ENCODE measurements at regions not wholly inside any gene's neighbourhood (a gene's known extent, or its start where the extent isn't known, plus 50 kb on each side); places are given as distances from the start of the nearest gene placed in this dataset.

DNA sequence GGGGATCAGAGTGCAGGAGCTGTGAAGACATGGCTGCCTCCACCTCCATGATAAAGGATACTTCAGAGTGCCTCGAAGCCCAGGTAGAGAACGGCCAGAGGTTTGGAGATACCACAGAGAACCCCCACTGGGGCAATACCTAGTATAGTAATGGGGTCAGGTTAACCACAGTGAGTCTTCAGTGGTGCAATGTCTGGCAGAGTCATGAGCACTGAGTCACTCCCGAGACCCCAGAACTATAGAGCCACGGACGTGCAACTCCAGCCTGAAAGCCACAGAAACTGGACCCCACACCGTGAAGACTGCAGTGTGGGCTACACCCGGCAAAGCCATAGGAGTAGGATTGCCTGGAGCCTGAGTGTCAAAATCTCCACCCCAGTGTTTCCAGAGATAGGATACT lies 746.6 kb downstream of the CBLN2 start:
- TF ChIP-seq LEF1 (IDR thresholded peaks at IDR 0.05; ENCODE audit: borderline replicate concordance) (no peak), FOXK2 (IDR thresholded peaks at IDR 0.05) (no peak), FOXM1 (IDR thresholded peaks at IDR 0.05; ENCODE audit: borderline replicate concordance) (no peak)
